Fibroblast of mammary gland (primary cell): ENCODE measurements at regions not wholly inside any gene's neighbourhood (a gene's known extent, or its start where the extent isn't known, plus 50 kb on each side); places are given as distances from the start of the nearest gene placed in this dataset.

Experiments
- DNase-seq: peaks from one replicate; pipeline ENCODE4 v3.0.0-alpha.2; 2010; ENCODE audit warnings: low read depth
- H3K4me3 ChIP-seq: 2 replicates; pipeline ENCODE4 v1.5.1; 2011; ENCODE audit warnings: low read depth, mild to moderate bottlenecking, low read length, moderate library complexity; ENCODE audit not compliant: control insufficient read depth
- TF ChIP-seq, protein P1 (sequence below): conservative IDR thresholded peaks from 2 replicates; pipeline ENCODE4 v1.5.1; 2011; ENCODE audit warnings: low read depth, low read length, inconsistent platforms; ENCODE audit not compliant: control insufficient read depth, insufficient read depth

- TF ChIP-seq, protein P1, sequence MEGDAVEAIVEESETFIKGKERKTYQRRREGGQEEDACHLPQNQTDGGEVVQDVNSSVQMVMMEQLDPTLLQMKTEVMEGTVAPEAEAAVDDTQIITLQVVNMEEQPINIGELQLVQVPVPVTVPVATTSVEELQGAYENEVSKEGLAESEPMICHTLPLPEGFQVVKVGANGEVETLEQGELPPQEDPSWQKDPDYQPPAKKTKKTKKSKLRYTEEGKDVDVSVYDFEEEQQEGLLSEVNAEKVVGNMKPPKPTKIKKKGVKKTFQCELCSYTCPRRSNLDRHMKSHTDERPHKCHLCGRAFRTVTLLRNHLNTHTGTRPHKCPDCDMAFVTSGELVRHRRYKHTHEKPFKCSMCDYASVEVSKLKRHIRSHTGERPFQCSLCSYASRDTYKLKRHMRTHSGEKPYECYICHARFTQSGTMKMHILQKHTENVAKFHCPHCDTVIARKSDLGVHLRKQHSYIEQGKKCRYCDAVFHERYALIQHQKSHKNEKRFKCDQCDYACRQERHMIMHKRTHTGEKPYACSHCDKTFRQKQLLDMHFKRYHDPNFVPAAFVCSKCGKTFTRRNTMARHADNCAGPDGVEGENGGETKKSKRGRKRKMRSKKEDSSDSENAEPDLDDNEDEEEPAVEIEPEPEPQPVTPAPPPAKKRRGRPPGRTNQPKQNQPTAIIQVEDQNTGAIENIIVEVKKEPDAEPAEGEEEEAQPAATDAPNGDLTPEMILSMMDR = no peak
- H3K4me3 ChIP-seq = no peak overlapping the region
- no peak for DNase-seq
These were observed 754.8 kb downstream of the QKI start for GRCh38 chr6:164169355-164169754.

- TF ChIP-seq, protein P1 = no peak
- no peak overlapping the region for H3K4me3 ChIP-seq
- no peak for DNase-seq
These were observed 754.1 kb downstream of the QKI start for GRCh38 chr6:164168595-164168994.

DNA sequence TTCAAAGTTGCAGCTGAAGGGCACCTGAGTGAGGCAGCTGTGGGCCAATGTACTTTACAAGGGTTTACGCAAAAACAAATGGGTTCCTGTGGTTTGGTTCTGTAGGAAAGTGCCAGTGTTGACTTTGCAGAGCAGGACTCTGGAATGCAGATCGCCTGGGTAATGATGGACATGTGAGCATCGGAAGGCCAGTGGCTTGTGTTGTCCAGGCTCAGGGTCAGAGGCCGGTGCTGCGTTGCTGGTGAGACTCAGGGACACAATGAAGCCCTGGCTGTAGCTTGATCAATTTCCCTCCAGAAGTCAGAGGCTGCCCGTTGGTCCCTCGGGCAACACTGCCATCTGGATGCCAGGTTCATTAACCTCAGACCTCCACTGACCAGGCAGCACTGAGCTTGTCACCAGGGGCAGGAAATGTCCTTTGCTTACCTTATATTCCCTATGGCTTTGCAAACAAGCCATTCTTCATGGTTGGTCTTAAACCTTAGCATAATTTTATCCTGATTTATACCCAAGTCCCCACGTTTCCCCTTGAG is 753.4 kb downstream of the QKI start:
- TF ChIP-seq, protein P1 = no peak
- DNase-seq = no peak
- H3K4me3 ChIP-seq = no peak overlapping the region

DNA sequence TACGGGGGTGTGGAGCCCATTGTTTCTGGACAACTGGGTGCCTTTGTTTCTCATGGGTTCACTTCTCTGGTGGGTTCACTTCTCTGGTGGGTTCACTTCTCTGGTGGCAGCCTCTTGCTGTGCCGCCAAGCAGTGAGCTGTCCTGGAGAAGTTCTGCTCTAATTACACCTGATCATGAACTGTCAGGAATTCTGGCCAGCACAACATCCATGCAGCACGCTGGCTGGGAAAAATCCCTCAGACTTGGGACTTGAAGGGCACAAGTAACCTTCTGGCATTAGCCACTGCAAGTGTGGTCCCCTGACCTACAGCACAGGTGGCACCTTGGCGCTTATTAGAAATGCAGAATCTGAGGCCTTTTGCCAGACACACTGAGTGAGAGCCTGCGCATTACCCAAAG is 752.5 kb downstream of the QKI start:
- no peak overlapping the region for H3K4me3 ChIP-seq
- TF ChIP-seq, protein P1 = no peak

DNA sequence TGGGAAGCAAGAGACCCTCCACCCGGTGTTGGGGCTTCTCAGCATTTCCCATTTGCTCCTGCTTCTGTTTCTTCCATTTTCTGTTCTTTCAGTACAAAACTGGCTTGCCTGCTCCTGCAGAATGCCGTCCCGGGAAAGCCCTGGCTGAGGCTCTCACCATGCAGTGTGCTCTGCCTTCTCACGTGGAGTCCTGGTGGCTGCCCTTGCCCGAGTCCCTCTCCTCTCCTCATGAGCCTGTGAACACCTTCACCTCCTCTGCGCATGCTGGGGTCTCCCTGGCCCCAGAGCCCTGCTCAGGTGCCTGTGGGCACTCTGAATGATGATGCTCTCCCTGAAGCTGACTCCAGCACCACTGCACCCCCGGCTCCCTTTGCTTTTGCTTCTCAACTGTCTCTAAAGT is 752.0 kb downstream of the QKI start:
- no peak for DNase-seq
- no peak overlapping the region for H3K4me3 ChIP-seq
- TF ChIP-seq, protein P1 = no peak

More for the DNA sequence above, 752.5 kb downstream of the QKI start:
- no peak for DNase-seq

GRCh38 chr6:164164876-164165275 is 750.4 kb downstream of the QKI start:
- no peak for DNase-seq
- no peak overlapping the region for H3K4me3 ChIP-seq
- TF ChIP-seq, protein P1 = no peak

DNA sequence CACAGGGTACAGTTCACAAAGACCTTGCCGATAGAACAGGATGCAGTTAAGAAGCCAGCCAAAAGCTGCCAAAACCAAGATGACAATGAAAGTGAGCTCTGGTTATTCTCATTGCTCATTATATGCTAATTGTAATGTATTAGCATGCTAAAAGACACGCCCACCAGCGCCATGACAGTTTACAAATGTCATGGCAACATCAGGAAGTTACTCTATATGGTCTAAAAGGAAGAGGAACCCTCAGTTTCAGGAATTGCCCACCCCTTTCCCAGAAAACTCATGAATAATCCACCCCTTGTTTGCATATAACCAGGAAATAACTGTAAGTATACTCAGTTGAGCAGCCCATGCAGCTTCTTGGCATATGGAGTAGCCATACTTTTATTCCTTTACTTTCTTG is 748.7 kb downstream of the QKI start:
- TF ChIP-seq, protein P1 = no peak
- H3K4me3 ChIP-seq = no peak overlapping the region
- DNase-seq = no peak
